ENCODE measurements at regions not wholly inside any gene's neighbourhood (a gene's known extent, or its start where the extent isn't known, plus 50 kb on each side); places are given as distances from the start of the nearest gene placed in this dataset.

DNA sequence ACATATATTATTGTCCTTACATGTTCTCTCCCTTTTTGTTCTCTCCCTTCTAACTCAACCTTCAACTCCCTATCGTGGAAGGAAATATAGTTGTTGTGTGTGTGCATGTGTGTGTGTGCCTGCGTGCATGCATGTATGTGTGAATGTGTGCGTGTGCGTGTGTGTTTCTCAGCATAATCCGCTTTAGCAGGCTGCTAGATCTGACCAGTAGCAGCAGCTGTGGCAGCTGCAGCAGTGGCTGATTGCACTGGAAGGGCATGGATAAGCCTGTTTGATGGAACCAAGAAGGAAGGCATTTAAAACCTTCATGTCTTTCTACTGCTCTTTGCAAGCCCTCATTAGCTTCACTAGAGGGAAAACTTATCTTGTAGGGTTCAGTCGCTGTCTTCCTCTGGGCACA is 65.6 kb upstream of the IRF2BP2 start:
- DNase-seq (ENCODE audit: low read depth), result no peak
- H3K4me3 ChIP-seq (ENCODE audit: low read depth, low read length), result no peak overlapping the region
- TF ChIP-seq, protein P1, sequence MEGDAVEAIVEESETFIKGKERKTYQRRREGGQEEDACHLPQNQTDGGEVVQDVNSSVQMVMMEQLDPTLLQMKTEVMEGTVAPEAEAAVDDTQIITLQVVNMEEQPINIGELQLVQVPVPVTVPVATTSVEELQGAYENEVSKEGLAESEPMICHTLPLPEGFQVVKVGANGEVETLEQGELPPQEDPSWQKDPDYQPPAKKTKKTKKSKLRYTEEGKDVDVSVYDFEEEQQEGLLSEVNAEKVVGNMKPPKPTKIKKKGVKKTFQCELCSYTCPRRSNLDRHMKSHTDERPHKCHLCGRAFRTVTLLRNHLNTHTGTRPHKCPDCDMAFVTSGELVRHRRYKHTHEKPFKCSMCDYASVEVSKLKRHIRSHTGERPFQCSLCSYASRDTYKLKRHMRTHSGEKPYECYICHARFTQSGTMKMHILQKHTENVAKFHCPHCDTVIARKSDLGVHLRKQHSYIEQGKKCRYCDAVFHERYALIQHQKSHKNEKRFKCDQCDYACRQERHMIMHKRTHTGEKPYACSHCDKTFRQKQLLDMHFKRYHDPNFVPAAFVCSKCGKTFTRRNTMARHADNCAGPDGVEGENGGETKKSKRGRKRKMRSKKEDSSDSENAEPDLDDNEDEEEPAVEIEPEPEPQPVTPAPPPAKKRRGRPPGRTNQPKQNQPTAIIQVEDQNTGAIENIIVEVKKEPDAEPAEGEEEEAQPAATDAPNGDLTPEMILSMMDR (IDR thresholded peaks at IDR 0.05; ENCODE audit: low read depth, low read length, missing control alignments), result no peak
- in situ Hi-C loops (cut with HindIII; ENCODE audit: low sequenced_read_pairs), result no loop called here

DNA sequence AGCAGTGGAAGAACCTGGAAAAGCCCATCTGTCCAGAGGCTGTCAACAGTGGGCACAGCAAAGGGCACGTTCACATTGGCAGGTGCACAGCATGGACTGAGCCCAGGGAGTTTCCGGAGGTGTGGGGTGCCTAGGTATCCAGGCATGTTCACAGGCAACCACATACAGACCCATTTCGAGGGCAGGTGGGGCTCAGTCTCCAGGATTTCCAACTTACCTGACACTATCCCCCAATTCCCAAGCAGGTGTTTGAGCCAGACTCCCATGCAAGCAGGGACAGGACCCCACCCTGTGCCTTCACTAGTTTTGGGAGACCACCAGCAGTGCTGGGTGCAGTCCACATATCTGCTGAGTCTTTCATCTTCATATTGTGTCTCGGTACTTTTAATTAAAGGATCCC is 65.0 kb upstream of the IRF2BP2 start:
- DNase-seq (ENCODE audit: low read depth), result no peak
- no peak overlapping the region for H3K4me3 ChIP-seq (ENCODE audit: low read depth, low read length)
- in situ Hi-C loops (cut with HindIII; ENCODE audit: low sequenced_read_pairs), result no loop called here
- TF ChIP-seq, protein P1 (IDR thresholded peaks at IDR 0.05; ENCODE audit: low read depth, low read length, missing control alignments), result no peak

DNA sequence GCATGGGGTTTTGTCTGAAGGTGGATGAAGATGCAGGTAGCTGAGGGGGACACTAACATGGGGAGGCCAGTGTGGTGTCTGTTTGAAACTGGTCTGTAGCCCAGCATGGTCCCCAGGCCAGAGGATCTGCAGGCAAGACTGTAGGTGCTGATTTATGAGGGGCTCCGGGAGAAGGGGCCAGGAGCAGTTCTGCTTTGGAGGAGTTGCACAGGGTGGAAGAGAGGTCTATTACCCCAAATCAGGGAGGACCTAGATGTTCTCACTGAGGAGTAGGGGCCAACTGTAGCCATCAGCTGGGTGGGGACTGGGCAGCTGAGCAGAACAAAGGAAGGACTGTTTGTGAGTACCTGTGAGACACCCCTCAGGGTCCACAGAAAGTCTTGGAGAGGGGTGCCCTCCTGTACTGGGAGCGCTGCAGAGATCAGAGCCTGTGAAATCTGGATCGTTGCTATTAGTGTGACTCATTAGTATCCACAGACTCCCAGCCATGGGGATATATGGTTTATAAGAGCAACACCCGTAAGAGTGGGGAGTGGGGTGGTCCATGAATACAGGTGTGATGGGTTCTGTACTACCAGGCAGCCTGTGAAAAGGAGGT is 64.3 kb upstream of the IRF2BP2 start:
- TF ChIP-seq, protein P1 (IDR thresholded peaks at IDR 0.05; ENCODE audit: low read depth, low read length, missing control alignments), result no peak
- no peak overlapping the region for H3K4me3 ChIP-seq (ENCODE audit: low read depth, low read length)
- in situ Hi-C loops (cut with HindIII; ENCODE audit: low sequenced_read_pairs), result no loop called here
- no peak for DNase-seq (ENCODE audit: low read depth)

DNA sequence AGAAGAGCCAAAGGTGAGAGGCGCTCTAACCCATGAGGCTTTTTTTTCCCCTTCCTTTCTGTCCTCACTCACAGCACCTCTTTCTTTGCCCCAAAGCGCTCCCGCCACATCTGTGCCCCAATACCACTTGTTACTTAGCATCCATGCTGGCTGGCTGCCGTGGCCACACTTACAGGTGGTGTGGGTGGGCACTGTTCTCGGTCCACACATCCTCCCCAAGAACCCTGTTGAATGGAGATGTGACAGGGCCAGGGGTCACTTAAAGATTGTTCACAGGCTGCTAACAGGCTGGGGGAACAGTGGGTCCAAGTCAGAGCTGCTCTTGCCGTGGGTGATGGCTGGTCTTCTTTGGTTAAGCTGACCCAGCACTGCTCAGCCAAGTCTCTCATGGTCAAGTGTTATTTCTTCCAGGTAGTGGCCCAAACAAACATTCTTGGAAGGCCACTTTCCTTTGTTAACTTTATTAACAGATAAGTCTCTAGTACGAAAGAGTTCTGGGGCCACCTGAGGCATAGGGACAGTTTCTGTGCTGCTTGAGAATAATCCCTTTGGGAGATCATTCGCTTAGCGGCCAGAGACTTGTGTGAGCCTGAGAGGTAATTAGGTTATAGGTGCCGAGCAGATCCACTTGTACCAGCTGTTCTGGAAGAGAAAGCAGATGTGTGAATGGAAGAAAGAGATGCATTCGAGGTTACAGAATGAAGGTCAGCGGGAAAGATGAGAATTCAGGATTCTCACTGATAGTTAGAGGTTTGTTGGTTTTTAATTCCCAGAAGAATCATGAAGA is 62.6 kb upstream of the IRF2BP2 start:
- TF ChIP-seq, protein P1 (IDR thresholded peaks at IDR 0.05; ENCODE audit: low read depth, low read length, missing control alignments), result no peak
- in situ Hi-C loops (cut with HindIII; ENCODE audit: low sequenced_read_pairs), result no loop called here

DNA sequence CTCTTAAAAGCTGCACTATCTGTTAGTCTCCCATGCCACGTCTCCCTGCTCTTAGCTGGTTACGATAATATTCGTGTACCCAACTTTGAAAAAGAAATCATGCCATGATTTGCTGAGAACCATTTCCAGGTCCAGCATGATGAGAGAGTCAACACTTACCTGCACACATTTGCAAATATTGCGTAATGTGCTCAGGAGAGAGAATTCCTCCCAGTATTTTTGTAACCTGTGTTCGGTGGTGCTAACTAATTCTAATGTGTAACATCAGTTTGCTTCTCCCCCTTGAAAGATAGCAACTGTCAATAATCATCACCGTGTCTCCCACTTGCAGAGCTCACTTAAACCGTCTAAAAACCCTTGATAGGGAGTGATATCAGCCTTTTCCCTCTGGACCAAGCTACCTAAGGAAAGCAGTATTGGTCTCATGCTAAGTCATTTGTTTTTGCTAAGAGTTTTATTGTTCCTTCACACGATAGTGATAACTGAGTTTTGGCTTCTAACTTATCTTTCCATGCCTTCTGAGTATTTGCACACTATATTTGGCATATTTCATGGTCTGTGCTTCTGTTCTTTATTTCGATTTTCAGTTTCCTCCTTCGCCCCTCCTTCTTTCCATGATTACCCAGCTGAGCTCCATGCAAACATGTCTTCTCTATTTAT is 61.1 kb upstream of the IRF2BP2 start:
- DNase-seq (ENCODE audit: low read depth), result no peak
- H3K4me3 ChIP-seq (ENCODE audit: low read depth, low read length), result no peak overlapping the region
- TF ChIP-seq, protein P1 (IDR thresholded peaks at IDR 0.05; ENCODE audit: low read depth, low read length, missing control alignments), result no peak
- in situ Hi-C loops (cut with HindIII; ENCODE audit: low sequenced_read_pairs), result no loop called here

More for the DNA sequence above, 62.6 kb upstream of the IRF2BP2 start:
- no peak overlapping the region for H3K4me3 ChIP-seq (ENCODE audit: low read depth, low read length)
- DNase-seq (ENCODE audit: low read depth), result no peak

DNA sequence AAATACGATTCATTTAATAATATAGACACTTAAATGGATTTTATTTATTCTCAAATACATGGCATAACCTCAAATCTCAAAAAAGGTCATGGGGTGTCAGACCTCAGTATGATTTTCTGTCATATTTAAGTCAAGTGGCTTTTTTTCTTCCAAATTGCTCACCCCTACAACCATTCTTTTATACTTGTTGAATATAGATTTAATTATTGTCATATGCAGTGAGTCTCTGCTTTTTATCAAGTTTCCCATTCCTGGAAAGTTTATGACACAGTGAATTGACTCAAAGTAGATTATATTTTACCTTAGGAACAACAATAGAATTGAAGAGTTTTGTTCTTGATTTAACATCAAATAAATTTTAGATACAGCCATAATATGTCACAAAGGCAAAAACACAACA is 59.5 kb upstream of the IRF2BP2 start:
- TF ChIP-seq, protein P1 (IDR thresholded peaks at IDR 0.05; ENCODE audit: low read depth, low read length, missing control alignments), result no peak
- H3K4me3 ChIP-seq (ENCODE audit: low read depth, low read length), result no peak overlapping the region
- DNase-seq (ENCODE audit: low read depth), result no peak
- in situ Hi-C loops (cut with HindIII; ENCODE audit: low sequenced_read_pairs), result no loop called here

Data from astrocyte of the cerebellum (primary cell).